ENCODE measurements at regions not wholly inside any gene's neighbourhood (a gene's known extent, or its start where the extent isn't known, plus 50 kb on each side); places are given as distances from the start of the nearest gene placed in this dataset.
"Not testable (repeated sequence)": the region's sequence is repeated elsewhere in the genome, so short reads cannot be mapped to it uniquely, and the experiment has no call there.

DNA sequence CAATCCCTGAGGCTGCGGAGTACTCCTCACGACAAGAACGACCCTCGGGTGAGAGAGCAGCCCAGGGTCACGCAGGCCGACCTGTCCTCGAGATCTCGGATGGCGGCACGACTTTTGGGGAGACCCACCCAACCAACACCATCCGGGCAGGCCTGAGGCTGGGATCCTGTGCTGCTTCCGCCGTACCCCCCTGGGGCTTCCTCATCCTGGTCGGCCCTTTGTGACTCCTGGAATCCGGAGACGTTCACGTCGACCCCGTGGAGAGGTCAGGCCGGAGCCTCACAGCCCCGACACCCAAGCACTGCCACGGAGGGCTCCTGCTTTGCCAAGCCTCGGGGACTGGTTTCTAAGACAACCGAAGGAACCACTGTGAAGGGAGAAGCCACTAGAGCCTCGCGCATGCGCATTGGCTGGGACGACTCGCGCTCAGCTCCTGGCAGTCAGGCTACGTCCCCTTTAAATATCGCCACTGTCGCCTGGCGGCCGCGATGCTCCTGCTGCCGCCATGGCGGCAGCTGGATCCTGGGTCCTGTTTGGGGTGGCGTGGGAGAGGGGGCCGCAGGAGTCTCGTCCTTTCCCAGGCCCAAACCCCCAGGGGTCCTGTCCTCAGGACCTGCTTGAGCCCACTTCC lies 136.2 kb upstream of the ANKRD20A1 start:
- not testable (repeated sequence) for H3K4me1 ChIP-seq (ENCODE audit: insufficient read depth, low read length); H3K9ac ChIP-seq (ENCODE audit: low read length); H4K20me1 ChIP-seq (ENCODE audit: insufficient read depth, low read length); DNase-seq (ENCODE audit: low read depth); H3K4me2 ChIP-seq (ENCODE audit: low read length); H3K27me3 ChIP-seq (ENCODE audit: insufficient read depth, low read length); H3K36me3 ChIP-seq (ENCODE audit: insufficient read depth, low read length); H3K79me2 ChIP-seq (ENCODE audit: insufficient read depth, low read length); H2AFZ ChIP-seq (ENCODE audit: low read depth, low read length); H3K36me3 Mint-ChIP-seq (ENCODE audit: low read depth, unreplicated experiment); H3K4me3 ChIP-seq (ENCODE audit: insufficient read depth, low read depth, low read length); H3K27ac ChIP-seq (ENCODE audit: low read depth, low read length); H3K27me3 Mint-ChIP-seq (ENCODE audit: low read depth, unreplicated experiment); H3K27ac Mint-ChIP-seq (ENCODE audit: unreplicated experiment); H3K9me3 ChIP-seq (ENCODE audit: insufficient read depth, low read depth, low read length); H3K4me1 Mint-ChIP-seq (ENCODE audit: low read depth, unreplicated experiment); H3K4me3 Mint-ChIP-seq (ENCODE audit: unreplicated experiment); FAIRE-seq; H3K9me3 Mint-ChIP-seq (ENCODE audit: unreplicated experiment)

DNA sequence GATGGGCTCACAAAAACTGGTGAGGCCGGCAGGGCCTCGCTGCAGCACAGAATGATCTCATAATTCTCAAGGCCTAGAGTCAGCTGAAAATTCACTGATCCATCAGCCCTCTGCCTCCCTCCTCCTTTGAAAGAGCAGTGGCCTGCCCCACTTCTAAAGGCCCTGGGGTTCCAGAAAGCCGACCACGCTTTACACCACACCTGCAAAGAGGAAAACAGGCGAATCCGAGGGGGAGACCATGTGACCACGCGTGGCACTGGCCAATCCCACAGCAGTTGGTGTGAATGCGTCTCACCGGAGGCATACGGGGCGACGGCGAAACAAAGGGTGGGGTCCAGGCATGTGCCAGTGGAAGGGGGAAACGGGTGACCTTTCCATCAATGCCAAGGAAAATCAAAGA lies 135.5 kb upstream of the ANKRD20A1 start:
- not testable (repeated sequence) for H3K36me3 ChIP-seq (ENCODE audit: insufficient read depth, low read length); H3K27me3 Mint-ChIP-seq (ENCODE audit: low read depth, unreplicated experiment); H3K9me3 Mint-ChIP-seq (ENCODE audit: unreplicated experiment); H3K79me2 ChIP-seq (ENCODE audit: insufficient read depth, low read length); H3K27ac Mint-ChIP-seq (ENCODE audit: unreplicated experiment); H3K27ac ChIP-seq (ENCODE audit: low read depth, low read length); FAIRE-seq; H3K9ac ChIP-seq (ENCODE audit: low read length); H3K9me3 ChIP-seq (ENCODE audit: insufficient read depth, low read depth, low read length); H3K36me3 Mint-ChIP-seq (ENCODE audit: low read depth, unreplicated experiment); H2AFZ ChIP-seq (ENCODE audit: low read depth, low read length); H3K4me3 ChIP-seq (ENCODE audit: insufficient read depth, low read depth, low read length); DNase-seq (ENCODE audit: low read depth); H3K27me3 ChIP-seq (ENCODE audit: insufficient read depth, low read length); H3K4me1 ChIP-seq (ENCODE audit: insufficient read depth, low read length); H4K20me1 ChIP-seq (ENCODE audit: insufficient read depth, low read length); H3K4me1 Mint-ChIP-seq (ENCODE audit: low read depth, unreplicated experiment)
- H3K4me3 Mint-ChIP-seq (ENCODE audit: unreplicated experiment): peak overlapping the region; percentile 87
- peak overlapping the region; percentile 48 for H3K4me2 ChIP-seq (ENCODE audit: low read length)

DNA sequence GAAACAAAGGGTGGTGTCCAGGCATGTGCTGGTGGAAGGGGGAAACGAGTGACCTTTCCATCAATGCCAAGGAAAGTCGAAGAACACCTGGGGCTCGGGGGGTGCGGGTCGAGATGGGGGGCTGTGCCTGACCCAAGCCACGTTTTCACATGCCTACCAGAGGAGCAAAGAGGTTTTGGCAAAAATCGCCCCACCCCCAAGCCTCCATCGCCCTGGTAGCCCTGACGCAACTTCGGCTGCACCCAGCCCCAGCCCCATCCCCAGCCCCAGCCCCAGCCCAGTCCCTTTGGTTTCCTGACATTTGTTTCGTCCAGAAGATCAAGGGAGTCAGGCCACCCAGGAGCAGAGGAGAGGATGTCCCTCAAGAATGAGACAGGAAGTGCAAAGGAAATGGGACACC lies 133.8 kb upstream of the ANKRD20A1 start:
- not testable (repeated sequence) for H3K79me2 ChIP-seq (ENCODE audit: insufficient read depth, low read length); H3K9ac ChIP-seq (ENCODE audit: low read length); H3K9me3 ChIP-seq (ENCODE audit: insufficient read depth, low read depth, low read length); H3K4me3 Mint-ChIP-seq (ENCODE audit: unreplicated experiment); H3K9me3 Mint-ChIP-seq (ENCODE audit: unreplicated experiment); H3K4me1 Mint-ChIP-seq (ENCODE audit: low read depth, unreplicated experiment); H3K27me3 Mint-ChIP-seq (ENCODE audit: low read depth, unreplicated experiment); FAIRE-seq; H3K27ac Mint-ChIP-seq (ENCODE audit: unreplicated experiment); H2AFZ ChIP-seq (ENCODE audit: low read depth, low read length); DNase-seq (ENCODE audit: low read depth); H3K36me3 Mint-ChIP-seq (ENCODE audit: low read depth, unreplicated experiment); H4K20me1 ChIP-seq (ENCODE audit: insufficient read depth, low read length); H3K4me1 ChIP-seq (ENCODE audit: insufficient read depth, low read length); H3K27ac ChIP-seq (ENCODE audit: low read depth, low read length); H3K4me3 ChIP-seq (ENCODE audit: insufficient read depth, low read depth, low read length); H3K4me2 ChIP-seq (ENCODE audit: low read length); H3K27me3 ChIP-seq (ENCODE audit: insufficient read depth, low read length); H3K36me3 ChIP-seq (ENCODE audit: insufficient read depth, low read length)

DNA sequence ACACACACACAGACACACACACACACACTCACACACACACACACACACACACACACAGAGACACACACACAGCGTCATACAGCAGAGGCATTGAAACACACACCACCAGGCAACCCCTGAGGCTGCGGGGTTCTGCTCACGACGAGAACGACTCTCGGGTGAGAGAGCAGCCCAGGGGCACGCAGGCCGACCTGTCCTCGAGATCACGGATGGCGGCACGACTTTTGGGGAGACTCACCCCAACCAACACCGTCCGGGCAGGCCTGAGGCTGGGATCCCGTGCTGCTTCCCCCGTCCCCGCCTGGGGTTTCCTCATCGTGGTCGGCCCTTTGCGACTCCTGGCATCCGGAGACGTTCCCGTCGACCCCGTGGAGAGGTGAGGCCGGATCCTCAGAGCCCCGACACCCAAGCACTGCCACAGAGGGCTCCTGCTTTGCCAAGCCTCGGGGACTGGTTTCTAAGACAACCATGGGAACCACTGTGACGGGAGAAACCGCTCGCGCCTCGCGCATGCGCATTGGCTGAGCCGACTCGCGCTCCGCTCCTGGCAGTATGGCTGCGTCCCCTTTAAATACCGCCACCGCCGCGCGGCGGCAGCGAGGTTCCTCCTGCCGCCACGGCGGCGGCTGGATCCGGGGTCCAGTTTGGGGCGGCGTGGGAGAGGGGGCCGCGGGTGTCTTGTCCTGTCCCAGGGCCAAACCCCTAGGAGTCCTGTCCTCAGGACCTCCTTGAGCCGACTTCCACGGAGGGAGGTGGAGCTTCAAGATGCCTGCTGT lies 132.3 kb upstream of the ANKRD20A1 start:
- not testable (repeated sequence) for H3K27me3 Mint-ChIP-seq (ENCODE audit: low read depth, unreplicated experiment); H3K4me2 ChIP-seq (ENCODE audit: low read length); H3K4me3 ChIP-seq (ENCODE audit: insufficient read depth, low read depth, low read length); H3K4me1 Mint-ChIP-seq (ENCODE audit: low read depth, unreplicated experiment); H3K4me3 Mint-ChIP-seq (ENCODE audit: unreplicated experiment); H3K36me3 Mint-ChIP-seq (ENCODE audit: low read depth, unreplicated experiment); H3K27ac Mint-ChIP-seq (ENCODE audit: unreplicated experiment); DNase-seq (ENCODE audit: low read depth); H3K9me3 Mint-ChIP-seq (ENCODE audit: unreplicated experiment); H4K20me1 ChIP-seq (ENCODE audit: insufficient read depth, low read length); H3K4me1 ChIP-seq (ENCODE audit: insufficient read depth, low read length); H3K9me3 ChIP-seq (ENCODE audit: insufficient read depth, low read depth, low read length); FAIRE-seq; H3K36me3 ChIP-seq (ENCODE audit: insufficient read depth, low read length); H3K79me2 ChIP-seq (ENCODE audit: insufficient read depth, low read length); H2AFZ ChIP-seq (ENCODE audit: low read depth, low read length); H3K9ac ChIP-seq (ENCODE audit: low read length); H3K27me3 ChIP-seq (ENCODE audit: insufficient read depth, low read length); H3K27ac ChIP-seq (ENCODE audit: low read depth, low read length)

DNA sequence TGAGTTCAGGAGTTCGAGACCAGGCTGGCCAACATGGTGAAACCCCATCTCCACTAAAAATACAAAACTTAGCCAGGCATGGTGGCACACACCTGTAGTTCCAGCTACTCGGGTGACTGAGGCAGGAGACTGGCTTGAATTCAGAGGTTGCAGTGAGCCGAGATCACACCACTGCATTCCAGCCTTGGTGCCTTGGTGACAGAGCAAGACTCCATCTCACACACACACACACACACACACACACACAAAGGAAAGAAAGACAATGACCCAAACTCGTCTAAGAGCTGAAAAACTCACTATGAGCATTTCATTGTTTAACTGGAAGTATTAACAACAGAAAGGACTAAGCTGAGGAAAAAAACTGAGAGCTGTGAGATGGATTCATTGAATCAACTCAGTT lies 95.6 kb upstream of the ANKRD20A1 start:
- H3K9me3 ChIP-seq (ENCODE audit: insufficient read depth, low read depth, low read length); H3K27me3 Mint-ChIP-seq (ENCODE audit: low read depth, unreplicated experiment); H3K4me1 ChIP-seq (ENCODE audit: insufficient read depth, low read length); H3K4me3 ChIP-seq (ENCODE audit: insufficient read depth, low read depth, low read length); H3K36me3 Mint-ChIP-seq (ENCODE audit: low read depth, unreplicated experiment); H3K27ac ChIP-seq (ENCODE audit: low read depth, low read length); H3K27me3 ChIP-seq (ENCODE audit: insufficient read depth, low read length); DNase-seq (ENCODE audit: low read depth); H3K79me2 ChIP-seq (ENCODE audit: insufficient read depth, low read length); H2AFZ ChIP-seq (ENCODE audit: low read depth, low read length); H3K4me1 Mint-ChIP-seq (ENCODE audit: low read depth, unreplicated experiment); H3K4me2 ChIP-seq (ENCODE audit: low read length); FAIRE-seq; H3K36me3 ChIP-seq (ENCODE audit: insufficient read depth, low read length); H3K27ac Mint-ChIP-seq (ENCODE audit: unreplicated experiment); H4K20me1 ChIP-seq (ENCODE audit: insufficient read depth, low read length); H3K9me3 Mint-ChIP-seq (ENCODE audit: unreplicated experiment); H3K9ac ChIP-seq (ENCODE audit: low read length); H3K4me3 Mint-ChIP-seq (ENCODE audit: unreplicated experiment): not testable (repeated sequence)

DNA sequence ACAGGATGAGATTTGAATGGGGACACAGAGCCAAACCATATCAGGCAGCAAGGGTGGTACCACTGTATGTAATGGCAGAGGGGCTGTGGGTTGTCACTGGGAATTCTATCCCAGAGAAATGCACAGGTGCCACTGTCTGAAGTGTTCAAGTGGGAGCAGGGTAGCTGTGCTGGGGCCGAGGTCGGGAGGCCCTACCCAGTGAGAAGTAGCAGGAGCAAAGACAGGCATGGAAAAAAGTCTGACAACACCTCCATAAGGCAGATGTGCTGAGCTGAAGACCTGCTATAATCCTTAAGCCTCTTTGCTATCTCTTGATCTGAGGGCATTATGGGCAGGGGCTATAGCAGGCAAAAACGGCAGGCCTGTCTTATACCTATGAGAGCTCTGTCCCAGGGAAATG lies 86.9 kb upstream of the ANKRD20A1 start:
- not testable (repeated sequence) for H3K4me1 ChIP-seq (ENCODE audit: insufficient read depth, low read length); H3K4me3 ChIP-seq (ENCODE audit: insufficient read depth, low read depth, low read length); H2AFZ ChIP-seq (ENCODE audit: low read depth, low read length); H3K27me3 Mint-ChIP-seq (ENCODE audit: low read depth, unreplicated experiment); H3K4me3 Mint-ChIP-seq (ENCODE audit: unreplicated experiment); H3K79me2 ChIP-seq (ENCODE audit: insufficient read depth, low read length); H3K9ac ChIP-seq (ENCODE audit: low read length); FAIRE-seq; H3K9me3 Mint-ChIP-seq (ENCODE audit: unreplicated experiment); H3K27me3 ChIP-seq (ENCODE audit: insufficient read depth, low read length); H3K27ac Mint-ChIP-seq (ENCODE audit: unreplicated experiment); H3K27ac ChIP-seq (ENCODE audit: low read depth, low read length); H3K36me3 Mint-ChIP-seq (ENCODE audit: low read depth, unreplicated experiment); H3K4me2 ChIP-seq (ENCODE audit: low read length); H3K4me1 Mint-ChIP-seq (ENCODE audit: low read depth, unreplicated experiment); H3K9me3 ChIP-seq (ENCODE audit: insufficient read depth, low read depth, low read length); DNase-seq (ENCODE audit: low read depth); H3K36me3 ChIP-seq (ENCODE audit: insufficient read depth, low read length); H4K20me1 ChIP-seq (ENCODE audit: insufficient read depth, low read length)
